ENCODE measurements at regions not wholly inside any gene's neighbourhood (a gene's known extent, or its start where the extent isn't known, plus 50 kb on each side); places are given as distances from the start of the nearest gene placed in this dataset.

DNA sequence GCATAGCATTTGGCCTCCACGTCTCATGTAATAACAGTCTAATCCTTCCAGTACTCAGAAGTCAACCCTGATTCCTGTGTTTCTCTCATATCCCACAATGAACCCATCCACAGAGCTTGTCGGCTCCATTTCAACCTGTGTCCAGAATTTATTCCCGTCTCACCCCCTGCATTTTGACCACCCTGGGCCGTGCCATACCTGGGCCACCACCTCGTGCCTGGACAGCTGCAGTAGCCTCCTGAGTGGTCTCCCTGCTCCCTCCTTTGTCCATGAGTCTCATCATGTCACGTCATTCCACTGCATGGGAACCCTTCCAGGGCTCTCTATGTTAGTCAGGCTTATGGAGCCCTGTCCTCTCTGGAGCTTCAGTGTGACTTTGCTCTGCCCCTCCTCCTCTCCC, 670.6 kb downstream of the PTPRU start:
- no peaks in the 10 kb centered on the region for H3K36me3 ChIP-seq (replicated peaks)
- peaks cover 4% of the 10 kb centered on the region; the same call in 1 of the 2 replicates for H3K27me3 ChIP-seq (ENCODE audit: low read depth)
- no peak for DNase-seq (ENCODE audit: low spot score in 2 of 2)
- no peaks in the 10 kb centered on the region for H3K4me1 ChIP-seq
- in situ Hi-C loops (cut with MboI; ENCODE audit: low sequenced_read_pairs), result no loop called here
- H3K4me3 ChIP-seq, result no peak overlapping the region
- no peaks in the 10 kb centered on the region for H3K9me3 ChIP-seq

DNA sequence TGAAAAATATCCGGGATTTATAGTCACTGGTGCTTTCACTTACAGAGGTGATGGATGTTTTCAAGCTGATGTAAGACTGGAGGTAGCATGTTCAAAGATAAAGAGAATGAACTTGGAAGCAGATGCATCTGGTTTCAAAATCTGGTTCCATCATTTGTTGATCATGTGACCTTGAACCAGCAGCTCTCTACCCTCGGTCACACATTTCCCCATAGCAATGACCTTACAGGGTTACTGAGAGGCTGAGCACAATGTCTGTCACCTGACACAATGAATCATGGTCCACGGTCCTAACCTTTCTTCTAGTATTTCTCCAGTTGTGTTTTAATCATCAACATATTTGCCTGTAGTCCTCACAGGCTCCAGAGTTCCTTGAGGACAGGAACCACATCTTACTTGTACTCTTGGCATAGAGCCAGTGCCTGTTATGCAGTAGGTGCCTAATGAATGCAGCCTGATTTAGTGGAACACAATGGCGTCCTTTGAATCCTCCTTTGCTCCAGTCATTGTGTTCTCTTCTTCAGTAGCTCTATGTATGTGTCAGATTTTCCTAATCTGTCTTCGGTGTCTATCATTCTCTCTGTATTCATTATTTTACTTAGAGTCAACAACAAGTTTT, 667.3 kb downstream of the PTPRU start:
- in situ Hi-C loops (cut with MboI; ENCODE audit: low sequenced_read_pairs), result no loop called here
- H3K27me3 ChIP-seq (ENCODE audit: low read depth), result no peaks in the 10 kb centered on the region
- H3K9me3 ChIP-seq, result no peaks in the 10 kb centered on the region
- H3K4me3 ChIP-seq, result no peak overlapping the region
- no peak for DNase-seq (ENCODE audit: low spot score in 2 of 2)
- H3K4me1 ChIP-seq, result no peaks in the 10 kb centered on the region
- no peaks in the 10 kb centered on the region for H3K36me3 ChIP-seq (replicated peaks)

DNA sequence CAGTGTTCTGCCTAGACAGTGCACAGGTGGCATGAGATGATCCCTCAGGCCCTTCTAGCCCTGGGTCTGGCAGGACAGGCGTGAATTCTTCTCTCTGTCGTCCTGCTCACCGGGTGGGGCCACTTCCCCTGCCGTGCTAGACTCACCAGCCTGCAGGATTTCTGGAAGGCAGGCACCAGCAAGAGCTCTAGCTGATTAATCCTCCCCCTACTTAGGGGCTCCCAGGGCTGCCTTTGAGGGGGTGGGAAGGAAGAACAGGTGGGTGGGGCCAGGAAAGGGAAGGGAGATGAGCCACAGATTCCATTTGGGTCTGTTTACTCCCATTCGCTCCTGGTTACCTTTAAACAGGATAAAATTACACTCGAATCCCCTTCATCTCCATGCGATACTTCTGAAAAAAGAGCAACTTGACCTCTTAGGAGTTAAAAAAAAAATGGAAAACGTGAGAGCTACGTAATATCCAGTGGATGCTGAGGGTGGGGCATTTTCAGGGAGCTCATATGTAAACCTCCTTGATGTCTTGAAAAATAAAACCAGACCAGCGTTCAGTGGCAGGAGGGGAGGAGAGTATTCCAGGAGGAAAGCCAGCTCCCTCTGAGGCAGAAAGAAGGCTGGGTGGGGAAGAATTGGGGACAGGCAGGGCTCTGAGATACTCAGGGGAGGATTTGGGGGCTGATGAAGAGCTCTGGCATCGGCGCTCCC, 665.5 kb downstream of the PTPRU start:
- H3K27me3 ChIP-seq (ENCODE audit: low read depth), result 0 out of 2 replicates have a peak, but pooled peaks cover 2% of the 10 kb centered on the region
- H3K4me1 ChIP-seq, result no peaks in the 10 kb centered on the region
- no peaks in the 10 kb centered on the region for H3K36me3 ChIP-seq (replicated peaks)
- no peak overlapping the region for H3K4me3 ChIP-seq
- H3K9me3 ChIP-seq, result no peaks in the 10 kb centered on the region
- in situ Hi-C loops (cut with MboI; ENCODE audit: low sequenced_read_pairs), result no loop called here
- DNase-seq (ENCODE audit: low spot score in 2 of 2), result no peak

DNA sequence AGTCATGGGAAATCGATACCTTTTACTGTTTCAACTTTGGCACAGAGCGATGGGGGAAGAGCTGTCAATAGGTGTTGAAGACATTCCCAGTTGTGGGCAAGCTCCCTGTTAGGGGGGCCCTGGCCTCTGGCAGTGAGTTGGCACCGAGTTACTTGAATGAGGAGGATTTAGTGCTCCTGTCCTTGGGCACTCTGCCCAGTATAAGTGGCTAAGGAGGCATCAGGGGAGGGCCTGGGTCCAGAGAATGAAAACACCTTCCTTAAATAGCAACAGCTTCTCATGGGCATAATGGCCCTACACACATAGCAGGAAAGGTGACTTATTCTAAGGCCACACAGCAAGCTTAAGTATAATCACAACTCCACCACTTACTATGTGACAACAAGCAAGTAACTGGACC, 664.4 kb downstream of the PTPRU start:
- Histone ChIP-seq H3K9me3 (no peaks in the 10 kb centered on the region), H3K4me1 (no peaks in the 10 kb centered on the region), H3K4me3 (no peak overlapping the region), H3K36me3 (replicated peaks) (no peaks in the 10 kb centered on the region), H3K27me3 (ENCODE audit: low read depth) (peaks cover 3% of the 10 kb centered on the region; the same call in 1 of the 2 replicates)
- in situ Hi-C loops (cut with MboI; ENCODE audit: low sequenced_read_pairs), result no loop called here
- no peak for DNase-seq (ENCODE audit: low spot score in 2 of 2)

DNA sequence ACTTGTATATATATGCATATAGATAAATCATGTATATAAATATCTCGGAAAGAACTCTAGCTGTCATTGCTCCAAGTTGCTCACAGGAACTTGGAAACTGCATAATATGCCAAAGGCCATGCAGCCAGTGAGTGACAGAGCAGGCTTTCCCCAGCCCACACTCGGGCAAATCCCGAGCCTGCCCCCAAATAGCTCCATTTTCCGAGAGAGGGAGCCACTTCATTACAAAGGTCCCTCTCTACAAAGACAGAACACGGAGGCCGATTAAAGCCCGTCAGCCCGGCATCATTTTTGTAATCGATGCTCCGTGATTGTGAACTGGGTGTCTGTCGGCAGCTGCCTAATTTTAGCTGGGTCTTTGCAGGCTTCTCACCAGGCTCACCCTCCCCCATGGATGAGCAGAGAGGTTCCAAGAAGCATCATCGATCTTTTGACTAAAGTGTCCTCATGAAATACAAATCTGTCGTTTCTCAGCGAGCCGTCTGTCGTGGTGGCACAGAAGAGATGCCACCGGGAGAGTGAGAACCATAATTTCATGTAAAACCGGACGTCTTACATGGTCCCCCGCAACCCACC, 663.9 kb downstream of the PTPRU start:
- no peaks in the 10 kb centered on the region for H3K9me3 ChIP-seq

DNA sequence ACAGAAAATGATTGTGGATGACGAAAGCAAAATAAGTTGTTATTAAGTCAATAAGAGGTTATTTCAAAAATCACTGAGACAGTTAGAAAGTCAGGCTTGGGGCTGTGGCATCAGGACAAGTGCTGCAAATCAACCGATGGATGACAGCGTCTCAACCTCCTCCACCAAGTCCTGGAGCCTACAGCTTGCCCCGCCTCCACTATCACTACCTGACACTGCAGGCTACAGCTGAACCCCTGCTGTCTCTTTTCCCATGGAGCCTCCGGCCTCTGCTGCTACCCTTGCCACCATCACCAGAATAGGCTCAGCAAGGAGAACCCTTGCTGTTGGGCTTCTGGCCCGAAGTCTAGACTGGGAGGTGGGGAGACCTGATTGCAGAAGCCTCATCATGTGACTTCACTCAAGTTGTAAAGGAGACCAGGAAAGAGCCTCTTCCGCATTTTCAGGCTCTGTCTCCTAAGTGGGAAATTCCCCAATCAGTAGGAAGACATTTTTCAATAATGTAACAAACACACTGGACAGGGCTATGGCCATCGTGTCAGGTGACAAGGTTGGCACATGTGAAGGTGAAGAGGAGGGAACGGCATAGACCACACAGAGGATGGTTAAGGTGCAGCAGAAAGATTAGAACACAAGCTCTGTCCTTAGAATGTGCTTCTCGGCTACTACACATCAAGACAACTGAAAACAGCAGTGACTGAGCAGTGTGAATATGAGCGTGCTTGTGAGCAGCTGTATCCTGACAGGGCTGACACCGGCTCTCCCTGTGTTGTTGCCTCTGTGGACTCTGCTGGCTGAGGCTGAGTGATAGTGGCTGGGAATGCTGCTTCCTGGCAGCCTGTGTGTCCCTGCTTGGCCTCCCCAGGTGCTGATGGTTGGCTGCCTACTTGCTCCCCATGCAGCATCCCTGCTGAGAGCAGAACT, 660.7 kb downstream of the PTPRU start:
- DNase-seq (ENCODE audit: low spot score in 2 of 2), result no peak
- no peak overlapping the region for H3K4me3 ChIP-seq
- no peaks in the 10 kb centered on the region for H3K36me3 ChIP-seq (replicated peaks)
- peaks cover 3% of the 10 kb centered on the region; the same call in 1 of the 2 replicates for H3K27me3 ChIP-seq (ENCODE audit: low read depth)
- H3K4me1 ChIP-seq, result no peaks in the 10 kb centered on the region
- H3K9me3 ChIP-seq, result no peaks in the 10 kb centered on the region
- in situ Hi-C loops (cut with MboI; ENCODE audit: low sequenced_read_pairs), result no loop called here

More for the DNA sequence above, 663.9 kb downstream of the PTPRU start:
- Histone ChIP-seq H3K27me3 (ENCODE audit: low read depth) (peaks cover 3% of the 10 kb centered on the region; the same call in 1 of the 2 replicates), H3K4me3 (no peak overlapping the region), H3K36me3 (replicated peaks) (no peaks in the 10 kb centered on the region), H3K4me1 (no peaks in the 10 kb centered on the region)
- in situ Hi-C loops (cut with MboI; ENCODE audit: low sequenced_read_pairs), result no loop called here
- no peak for DNase-seq (ENCODE audit: low spot score in 2 of 2)

DNA sequence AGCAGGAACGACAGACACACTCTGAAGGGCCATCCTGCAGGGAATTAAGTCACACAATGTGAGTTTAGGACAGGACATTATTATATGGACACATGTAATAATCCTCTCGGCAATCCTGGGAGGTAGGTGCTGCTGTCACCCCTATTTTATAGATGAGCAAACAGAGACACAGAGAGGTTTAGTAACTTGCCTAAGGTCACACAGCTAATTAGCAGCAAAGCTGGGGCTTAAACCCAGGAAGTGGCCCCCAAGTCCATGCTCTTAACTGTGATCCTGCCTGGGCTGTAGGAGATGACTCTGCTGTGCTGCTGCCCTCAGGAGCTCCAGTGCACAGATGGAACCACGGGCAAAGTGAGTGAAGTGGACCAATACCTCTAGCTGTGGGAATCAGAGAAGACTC, 660.0 kb downstream of the PTPRU start:
- in situ Hi-C loops (cut with MboI; ENCODE audit: low sequenced_read_pairs), result no loop called here
- DNase-seq (ENCODE audit: low spot score in 2 of 2), result no peak
- H3K4me1 ChIP-seq, result no peaks in the 10 kb centered on the region
- peaks cover 3% of the 10 kb centered on the region; the same call in 1 of the 2 replicates for H3K27me3 ChIP-seq (ENCODE audit: low read depth)
- H3K36me3 ChIP-seq (replicated peaks), result no peaks in the 10 kb centered on the region
- H3K9me3 ChIP-seq, result no peaks in the 10 kb centered on the region
- no peak overlapping the region for H3K4me3 ChIP-seq

DNA sequence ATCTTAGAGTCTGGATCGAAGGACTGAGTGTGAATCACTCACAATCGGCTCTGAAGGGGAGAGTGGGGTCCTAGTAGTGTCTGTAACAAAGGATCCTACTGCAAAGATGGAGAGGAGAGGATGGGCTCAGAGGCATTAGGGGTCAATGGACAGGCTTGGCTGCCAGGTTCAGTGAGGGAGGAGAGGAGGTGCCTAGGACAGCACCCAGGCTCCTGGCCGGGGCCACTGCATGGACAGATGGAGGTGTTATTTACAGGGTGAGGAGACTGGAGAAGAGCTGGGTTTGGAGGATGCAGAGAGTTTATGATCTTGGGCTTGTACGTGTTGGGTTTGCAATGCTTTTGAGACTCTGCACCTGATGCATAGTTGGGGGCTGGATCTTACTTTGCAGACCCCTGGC, 658.9 kb downstream of the PTPRU start:
- no peak for DNase-seq (ENCODE audit: low spot score in 2 of 2)
- H3K4me3 ChIP-seq, result no peak overlapping the region
- in situ Hi-C loops (cut with MboI; ENCODE audit: low sequenced_read_pairs), result no loop called here
- H3K27me3 ChIP-seq (ENCODE audit: low read depth), result peaks cover 3% of the 10 kb centered on the region; the same call in 1 of the 2 replicates
- no peaks in the 10 kb centered on the region for H3K36me3 ChIP-seq (replicated peaks)
- no peaks in the 10 kb centered on the region for H3K9me3 ChIP-seq
- no peaks in the 10 kb centered on the region for H3K4me1 ChIP-seq

DNA sequence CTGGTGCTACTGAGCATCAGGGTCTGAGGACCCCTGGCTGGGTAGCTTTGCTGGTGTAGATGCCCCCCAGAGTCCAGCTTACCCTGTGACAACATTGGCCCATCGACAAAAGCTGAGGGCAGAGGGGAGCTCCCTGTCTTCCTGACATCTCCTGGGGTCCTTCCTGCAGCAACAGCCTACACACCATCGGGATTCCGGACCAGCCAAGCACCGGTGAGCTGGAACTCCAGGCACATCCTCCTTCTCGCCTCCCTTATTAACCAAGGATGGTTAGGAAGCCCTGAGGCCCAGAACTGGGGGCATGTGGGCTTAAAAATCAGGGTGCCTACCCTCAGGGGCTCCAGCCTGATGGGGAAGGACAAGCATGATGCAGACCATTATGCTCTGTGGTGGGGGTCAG, 658.0 kb downstream of the PTPRU start:
- peaks cover 3% of the 10 kb centered on the region; the same call in 1 of the 2 replicates for H3K27me3 ChIP-seq (ENCODE audit: low read depth)
- H3K36me3 ChIP-seq (replicated peaks), result no peaks in the 10 kb centered on the region
- no peaks in the 10 kb centered on the region for H3K4me1 ChIP-seq
- H3K4me3 ChIP-seq, result no peak overlapping the region
- no peak for DNase-seq (ENCODE audit: low spot score in 2 of 2)
- in situ Hi-C loops (cut with MboI; ENCODE audit: low sequenced_read_pairs), result no loop called here
- H3K9me3 ChIP-seq, result no peaks in the 10 kb centered on the region

DNA sequence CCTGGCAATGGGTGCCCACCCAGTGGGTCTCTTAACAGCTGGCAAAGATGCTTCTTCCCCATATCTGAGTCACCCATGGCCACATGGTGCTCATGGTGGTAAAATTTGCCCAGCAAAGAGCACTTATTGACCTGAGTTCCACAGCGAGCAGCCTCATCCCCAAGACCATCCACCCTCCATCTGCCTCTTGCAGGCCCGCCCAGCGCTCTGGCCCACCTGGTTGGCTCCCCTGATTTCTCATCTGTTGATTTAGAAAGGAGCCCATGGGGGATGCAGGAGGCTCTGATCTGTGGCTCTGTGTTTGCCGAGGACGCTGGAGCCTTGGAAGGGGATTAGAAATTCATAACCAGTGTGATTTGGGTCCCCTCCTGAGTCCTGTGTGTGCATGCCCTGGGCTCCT, 657.5 kb downstream of the PTPRU start:
- Histone ChIP-seq H3K9me3 (no peaks in the 10 kb centered on the region), H3K36me3 (replicated peaks) (no peaks in the 10 kb centered on the region), H3K4me3 (no peak overlapping the region), H3K4me1 (no peaks in the 10 kb centered on the region), H3K27me3 (ENCODE audit: low read depth) (peaks cover 3% of the 10 kb centered on the region; the same call in 1 of the 2 replicates)
- no peak for DNase-seq (ENCODE audit: low spot score in 2 of 2)
- in situ Hi-C loops (cut with MboI; ENCODE audit: low sequenced_read_pairs), result no loop called here

DNA sequence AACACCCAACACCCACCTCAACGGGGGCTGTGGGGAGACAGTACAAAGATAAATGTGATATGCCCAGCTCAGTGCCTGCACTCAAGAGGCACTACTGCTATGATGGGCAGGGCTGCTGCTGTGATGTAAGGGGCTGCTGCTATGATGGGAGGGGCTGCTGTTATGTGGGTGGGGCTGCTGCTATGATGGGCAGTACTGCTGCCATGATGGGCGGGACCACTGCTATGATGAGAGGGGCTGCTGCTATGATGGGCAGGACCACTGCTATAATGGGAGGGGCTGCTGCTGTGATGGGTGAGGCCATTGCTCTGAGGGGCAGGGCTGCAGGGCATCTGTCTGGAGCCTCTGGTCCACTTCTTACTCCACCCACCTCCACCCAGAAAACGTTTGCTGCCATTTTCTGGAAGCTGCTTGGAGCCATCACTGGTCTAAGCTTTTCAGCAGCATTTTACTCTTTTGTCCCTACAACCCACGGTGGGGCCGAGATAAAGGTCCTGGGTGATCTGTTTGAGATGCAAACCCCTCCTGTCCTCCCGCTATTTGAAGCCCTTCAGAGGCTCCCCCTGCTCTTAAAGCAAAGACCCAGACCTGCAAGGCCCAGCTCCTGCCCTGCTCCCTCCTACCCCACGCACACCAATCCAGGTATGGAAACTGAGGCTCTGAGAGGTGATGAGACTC, 656.9 kb downstream of the PTPRU start:
- DNase-seq (ENCODE audit: low spot score in 2 of 2), result peak in 1 of 2 experiments; percentile 13
- Histone ChIP-seq H3K36me3 (replicated peaks) (no peaks in the 10 kb centered on the region), H3K4me1 (no peaks in the 10 kb centered on the region), H3K9me3 (no peaks in the 10 kb centered on the region), H3K4me3 (no peak overlapping the region), H3K27me3 (ENCODE audit: low read depth) (peaks cover 3% of the 10 kb centered on the region; the same call in 1 of the 2 replicates)
- in situ Hi-C loops (cut with MboI; ENCODE audit: low sequenced_read_pairs), result no loop called here

DNA sequence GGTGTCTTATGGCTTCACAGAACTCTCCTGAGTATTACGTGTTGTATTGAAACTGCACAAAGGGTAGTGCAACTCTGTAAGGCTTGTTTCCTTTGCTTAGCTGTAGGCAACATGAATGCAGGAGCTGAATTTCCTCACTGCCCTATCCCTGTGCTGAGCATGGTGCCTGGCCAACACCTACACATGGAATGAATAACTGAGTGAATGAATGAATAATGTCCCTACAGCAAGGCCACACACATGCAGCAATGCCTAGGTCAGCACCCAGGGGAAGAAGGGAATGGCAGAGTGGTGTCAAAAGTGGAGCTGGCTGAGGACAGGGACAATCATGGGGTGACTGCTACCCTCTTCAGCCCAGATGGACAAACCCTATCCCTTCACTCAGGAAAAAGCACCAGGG, 655.9 kb downstream of the PTPRU start:
- Histone ChIP-seq H3K27me3 (ENCODE audit: low read depth) (peaks cover 3% of the 10 kb centered on the region; the same call in 1 of the 2 replicates), H3K36me3 (replicated peaks) (no peaks in the 10 kb centered on the region), H3K4me3 (no peak overlapping the region), H3K4me1 (no peaks in the 10 kb centered on the region), H3K9me3 (no peaks in the 10 kb centered on the region)
- in situ Hi-C loops (cut with MboI; ENCODE audit: low sequenced_read_pairs), result no loop called here
- DNase-seq (ENCODE audit: low spot score in 2 of 2), result no peak

Measured in HAP-1 (cell line).